ENCODE measurements at regions not wholly inside any gene's neighbourhood (a gene's known extent, or its start where the extent isn't known, plus 50 kb on each side); places are given as distances from the start of the nearest gene placed in this dataset.

GRCh38 chrX:116657071-116657470 is 194.3 kb upstream of the CT83 start:
- TF ChIP-seq EZH2 (IDR thresholded peaks at IDR 0.05; ENCODE audit: low read depth) (no peak), CTCF (conservative IDR thresholded peaks at IDR 0.05) (peak; percentile 33; the same call in 1 of the 2 replicates)
